Stimulated activated CD4-positive, alpha-beta T cell treated with anti-CD3 and anti-CD28 coated beads, Interleukin-4, amount 100 ng/mL, for 48 hours (primary cell): ENCODE measurements at regions not wholly inside any gene's neighbourhood (a gene's known extent, or its start where the extent isn't known, plus 50 kb on each side); places are given as distances from the start of the nearest gene placed in this dataset.
"Not testable (repeated sequence)": the region's sequence is repeated elsewhere in the genome, so short reads cannot be mapped to it uniquely, and the experiment has no call there.

Source experiments
- DNase-seq, 2 donors: peaks; one replicate each; pipeline ENCODE4 v3.0.0-alpha.2; 2020; ENCODE audit warnings: low read depth in 2 of 2

DNA sequence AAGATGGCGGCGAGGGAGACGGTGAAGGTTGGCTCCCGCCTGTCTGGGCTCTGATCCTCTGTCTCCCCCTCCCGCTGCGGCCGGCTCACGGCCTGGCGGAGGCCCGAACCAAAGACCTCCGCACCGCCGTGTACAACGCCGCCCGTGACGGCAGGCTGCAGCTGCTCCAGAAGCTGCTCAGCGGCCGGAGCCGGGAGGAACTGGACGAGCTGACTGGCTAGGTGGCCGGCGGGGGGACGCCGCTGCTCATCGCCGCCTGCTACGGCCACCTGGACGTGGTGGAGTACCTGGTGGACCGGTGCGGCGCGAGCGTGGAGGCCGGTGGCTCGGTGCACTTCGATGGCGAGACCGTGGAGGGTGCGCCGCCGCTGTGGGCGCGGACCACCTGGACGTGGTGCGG is 516.5 kb downstream of the TUBA3C start:
- not testable (repeated sequence) for DNase-seq

DNA sequence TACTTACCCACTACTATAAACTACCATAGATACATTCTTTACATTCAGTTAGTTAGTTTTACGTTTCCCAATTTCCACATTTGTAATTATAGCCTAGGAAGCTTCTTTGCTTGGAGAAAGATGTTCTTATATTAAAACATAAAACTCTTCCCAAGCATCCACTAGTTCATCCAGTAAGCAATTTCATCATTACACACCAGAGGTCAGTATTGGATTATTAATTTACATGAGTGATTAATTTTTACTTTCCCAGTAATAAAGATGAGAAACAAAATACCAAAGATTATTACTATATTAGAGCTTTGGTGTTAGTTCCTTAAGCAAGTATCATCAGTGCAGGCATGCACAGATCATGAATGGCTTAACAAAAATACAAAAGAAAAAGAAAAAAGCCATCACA is 518.4 kb downstream of the TUBA3C start:
- DNase-seq: not testable (repeated sequence)

GRCh38 chr13:18643644-18644172 is 537.9 kb downstream of the TUBA3C start:
- DNase-seq: peak; percentile 11 to 23

GRCh38 chr13:18628928-18629327 is 552.7 kb downstream of the TUBA3C start:
- DNase-seq: not testable (repeated sequence)

DNA sequence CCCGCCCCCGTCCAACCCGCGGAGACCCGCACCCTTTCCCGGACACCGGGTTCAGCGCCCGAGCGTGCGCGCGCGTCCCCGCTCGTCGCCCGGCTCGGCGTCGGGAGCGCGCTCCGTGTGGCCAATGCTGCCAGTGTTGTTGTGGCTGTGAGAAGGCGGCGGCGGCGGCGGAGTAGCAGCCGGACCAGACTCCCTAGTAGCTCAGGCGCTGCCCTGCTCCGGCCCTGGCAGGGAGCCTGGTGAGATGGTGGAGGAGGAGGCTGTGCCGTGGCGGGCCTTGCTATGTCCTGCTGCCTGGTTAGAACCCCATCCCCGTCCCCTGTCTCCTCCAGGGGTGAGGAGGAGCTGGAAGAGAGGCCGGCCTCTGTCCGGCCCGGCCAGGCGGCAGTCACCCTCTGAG is 553.2 kb downstream of the TUBA3C start:
- DNase-seq: no peak

DNA sequence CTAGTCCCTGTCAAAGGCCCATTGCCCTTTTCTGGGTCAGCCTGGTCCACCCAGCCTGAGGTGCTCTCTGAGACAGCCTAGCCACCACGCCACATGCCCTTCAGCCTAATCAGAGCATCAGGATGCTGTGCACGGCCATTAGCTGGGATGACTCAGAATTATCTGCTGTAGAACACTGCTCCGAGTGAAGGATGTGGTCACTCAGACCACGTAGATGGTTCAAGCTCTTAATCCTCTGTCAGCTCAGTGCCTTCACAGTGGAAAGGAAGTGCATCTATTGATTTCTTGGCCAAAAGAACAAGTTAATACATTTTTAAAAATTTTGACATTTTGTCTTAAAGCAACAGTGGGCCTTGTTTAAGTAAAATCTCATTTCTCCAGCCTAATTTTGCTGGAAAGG is 557.6 kb downstream of the TUBA3C start:
- DNase-seq: not testable (repeated sequence)

- not testable (repeated sequence) for DNase-seq
These were observed 563.2 kb downstream of the TUBA3C start for GRCh38 chr13:18618442-18618841.

GRCh38 chr13:18610476-18610875 is 571.1 kb downstream of the TUBA3C start:
- not testable (repeated sequence) for DNase-seq

GRCh38 chr13:18609371-18609770 is 572.3 kb downstream of the TUBA3C start:
- DNase-seq: not testable (repeated sequence)

GRCh38 chr13:18608851-18609250 is 572.8 kb downstream of the TUBA3C start:
- not testable (repeated sequence) for DNase-seq

GRCh38 chr13:18600366-18600765 is 581.3 kb downstream of the TUBA3C start:
- not testable (repeated sequence) for DNase-seq

DNA sequence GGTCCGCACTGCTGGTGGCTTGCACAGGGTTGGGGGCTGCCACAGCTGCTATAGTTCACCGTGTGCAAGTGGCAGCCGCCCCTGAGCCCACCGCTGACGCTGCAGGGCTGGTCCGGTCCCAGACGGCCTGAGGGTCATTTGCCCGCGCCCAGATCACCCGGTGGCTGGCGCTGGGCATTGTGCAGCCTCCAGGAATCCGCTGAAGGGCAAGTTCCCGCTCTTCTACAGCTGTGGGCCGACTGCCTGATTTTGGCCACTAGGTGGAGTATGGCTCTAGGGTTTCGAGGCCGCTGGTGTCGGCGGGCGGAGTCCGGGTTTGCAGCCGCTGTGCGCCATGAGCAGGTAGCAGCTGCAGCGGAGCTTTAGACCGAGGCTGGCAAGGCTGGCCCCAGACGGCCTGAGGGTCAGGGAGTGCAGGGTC is 581.8 kb downstream of the TUBA3C start:
- DNase-seq: not testable (repeated sequence)

- not testable (repeated sequence) for DNase-seq
These were observed 583.1 kb downstream of the TUBA3C start for GRCh38 chr13:18598543-18598942.

GRCh38 chr13:18597940-18598339 is 583.7 kb downstream of the TUBA3C start:
- DNase-seq: not testable (repeated sequence)

DNA sequence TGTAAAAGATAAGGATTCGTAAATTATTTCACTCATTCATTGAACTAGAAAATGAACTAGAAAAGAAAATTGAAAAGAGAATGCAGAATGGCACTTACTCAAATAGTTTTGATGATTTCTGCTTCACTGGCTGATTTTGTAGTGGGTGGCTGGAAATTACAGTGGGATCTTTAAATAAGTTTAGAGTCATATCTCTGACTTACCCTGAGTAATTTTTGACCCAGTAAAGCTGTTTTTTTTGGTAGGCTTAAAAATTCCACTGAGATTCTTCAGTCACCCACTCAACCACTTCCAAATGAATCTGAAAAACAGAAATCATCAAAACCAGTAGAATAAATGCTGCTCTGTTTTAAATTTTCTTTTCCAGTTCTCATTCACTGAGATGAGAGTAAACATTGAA is 604.5 kb downstream of the TUBA3C start:
- not testable (repeated sequence) for DNase-seq

GRCh38 chr13:18567890-18568289 is 613.7 kb downstream of the TUBA3C start:
- DNase-seq: not testable (repeated sequence)
